Neural crest cell (in vitro differentiated cells): ENCODE measurements at regions not wholly inside any gene's neighbourhood (a gene's known extent, or its start where the extent isn't known, plus 50 kb on each side); places are given as distances from the start of the nearest gene placed in this dataset.
A peak's percentile ranks its signal among the peaks of the same experiment; 100 is the strongest.
"Not testable (repeated sequence)": the region's sequence is repeated elsewhere in the genome, so short reads cannot be mapped to it uniquely, and the experiment has no call there.

ENCODE experiments used
- DNase-seq: peaks from one replicate; pipeline ENCODE4 v3.0.0; 2021; ENCODE audit warnings: low read depth, mixed read lengths, low spot score
- H3K27ac Mint-ChIP-seq: one replicate; pipeline ENCODE4 v1.8.0; 2021; ENCODE audit warnings: mild to moderate bottlenecking, mixed read lengths; ENCODE audit not compliant: unreplicated experiment
- H3K27me3 Mint-ChIP-seq: 2 replicates; pipeline ENCODE4 v1.8.0; 2021; ENCODE audit warnings: low read depth, mild to moderate bottlenecking, mixed read lengths
- H3K36me3 Mint-ChIP-seq: 2 replicates; pipeline ENCODE4 v1.8.0; 2021; ENCODE audit warnings: low read depth, mild to moderate bottlenecking, mixed read lengths
- H3K4me1 Mint-ChIP-seq: 2 replicates; pipeline ENCODE4 v1.8.0; 2021; ENCODE audit warnings: mixed read lengths
- H3K4me3 Mint-ChIP-seq: one replicate; pipeline ENCODE4 v1.8.0; 2021; ENCODE audit warnings: mild to moderate bottlenecking, mixed read lengths
- H3K9me3 Mint-ChIP-seq: 2 replicates; pipeline ENCODE4 v1.8.0; 2021; ENCODE audit warnings: mixed read lengths
- CTCF ChIP-seq: fragments of 200-600 bp; sonication (generic); conservative IDR thresholded peaks from 2 replicates; pipeline ENCODE4 v1.5.0; 2021; ENCODE audit warnings: antibody characterized with exemption, mild to moderate bottlenecking

GRCh38 chr2:175418224-175418835 is 236.8 kb upstream of the ATP5MC3 start:
- H3K9me3 Mint-ChIP-seq, result peaks cover 2% of the 10 kb centered on the region
- no peaks in the 10 kb centered on the region for H3K36me3 Mint-ChIP-seq
- H3K27ac Mint-ChIP-seq, result no peak overlapping the region
- H3K4me3 Mint-ChIP-seq, result no peak overlapping the region
- no peaks in the 10 kb centered on the region for H3K27me3 Mint-ChIP-seq
- TF ChIP-seq CTCF, result no peak
- no peak for DNase-seq
- no peaks in the 10 kb centered on the region for H3K4me1 Mint-ChIP-seq

GRCh38 chr2:175414882-175415487 is 233.5 kb upstream of the ATP5MC3 start:
- H3K27ac Mint-ChIP-seq, result no peak overlapping the region
- H3K4me1 Mint-ChIP-seq, result no peaks in the 10 kb centered on the region
- peaks cover 2% of the 10 kb centered on the region for H3K9me3 Mint-ChIP-seq
- peak; percentile 74 for TF ChIP-seq CTCF
- no peak overlapping the region for H3K4me3 Mint-ChIP-seq
- peak; percentile 63 for DNase-seq
- no peaks in the 10 kb centered on the region for H3K27me3 Mint-ChIP-seq
- no peaks in the 10 kb centered on the region for H3K36me3 Mint-ChIP-seq

GRCh38 chr2:175414191-175414881 is 232.8 kb upstream of the ATP5MC3 start:
- no peak for TF ChIP-seq CTCF
- Mint-ChIP-seq H3K4me3 (no peak overlapping the region), H3K9me3 (no peaks in the 10 kb centered on the region), H3K27me3 (no peaks in the 10 kb centered on the region), H3K4me1 (no peaks in the 10 kb centered on the region), H3K27ac (no peak overlapping the region), H3K36me3 (no peaks in the 10 kb centered on the region)
- no peak for DNase-seq

- H3K4me3 Mint-ChIP-seq, DNase-seq, H3K27ac Mint-ChIP-seq, H3K9me3 Mint-ChIP-seq, H3K4me1 Mint-ChIP-seq, H3K27me3 Mint-ChIP-seq, H3K36me3 Mint-ChIP-seq: not testable (repeated sequence)
Observed at GRCh38 chr2:175410941-175411340, 229.4 kb upstream of the ATP5MC3 start.

GRCh38 chr2:175404839-175405238 is 223.3 kb upstream of the ATP5MC3 start:
- H3K9me3 Mint-ChIP-seq, result peaks cover 3% of the 10 kb centered on the region
- H3K27ac Mint-ChIP-seq, result no peak overlapping the region
- no peak for TF ChIP-seq CTCF
- H3K27me3 Mint-ChIP-seq, result no peaks in the 10 kb centered on the region
- H3K4me3 Mint-ChIP-seq, result no peak overlapping the region
- no peak for DNase-seq
- peaks cover 4% of the 10 kb centered on the region for H3K4me1 Mint-ChIP-seq
- no peaks in the 10 kb centered on the region for H3K36me3 Mint-ChIP-seq
